ENCODE measurements at regions not wholly inside any gene's neighbourhood (a gene's known extent, or its start where the extent isn't known, plus 50 kb on each side); places are given as distances from the start of the nearest gene placed in this dataset.

- TF ChIP-seq CTCF (IDR thresholded peaks at IDR 0.05) = no peak
- no peak for TF ChIP-seq POLR2A (IDR thresholded peaks at IDR 0.05; ENCODE audit: low read depth)
- no peak for TF ChIP-seq POLR2AphosphoS5 (IDR thresholded peaks at IDR 0.05)
Measured at GRCh38 chr1:4322881-4323280, 331.5 kb upstream of the AJAP1 start.
